SU-DHL-6 (cell line): ENCODE measurements at regions not wholly inside any gene's neighbourhood (a gene's known extent, or its start where the extent isn't known, plus 50 kb on each side); places are given as distances from the start of the nearest gene placed in this dataset.

Source experiments
- H2AFZ ChIP-seq: fragments of 200-600 bp; sonication (generic); 2 replicates; pipeline ENCODE4 v1.6.1; 2014; ENCODE audit warnings: low read depth, mild to moderate bottlenecking, moderate library complexity, mixed read lengths, antibody characterized with exemption, low read length; ENCODE audit not compliant: severe bottlenecking
- H3F3A ChIP-seq: fragments of 200-600 bp; shearing (Covaris generic); 2 replicates; pipeline ENCODE4 v1.6.0; 2016; ENCODE audit warnings: antibody characterized with exemption, mild to moderate bottlenecking; ENCODE audit not compliant: insufficient read depth
- H3K27ac ChIP-seq: fragments of 200-600 bp; sonication (generic); 2 replicates; pipeline ENCODE4 v1.5.1; 2016; ENCODE audit warnings: low read depth, mild to moderate bottlenecking, low read length, moderate library complexity, mixed read lengths
- H3K27me3 ChIP-seq: fragments of 200-600 bp; sonication (generic), shearing (Covaris generic); 2 replicates; pipeline ENCODE4 v1.6.0; 2014; ENCODE audit warnings: mild to moderate bottlenecking, low read length
- H3K36me3 ChIP-seq: fragments of 200-600 bp; sonication (generic); 2 replicates; pipeline ENCODE4 v1.6.1; 2014; ENCODE audit warnings: mild to moderate bottlenecking, low read length, mixed read lengths
- H3K4me2 ChIP-seq: fragments of 300-600, 200-600 bp; shearing (Covaris generic), sonication (generic); 2 replicates; pipeline ENCODE4 v1.6.0; 2014; ENCODE audit warnings: low read length, low read depth, mild to moderate bottlenecking; ENCODE audit not compliant: poor library complexity, severe bottlenecking
- H3K4me3 ChIP-seq: fragments of 200-600 bp; sonication (generic); 2 replicates; pipeline ENCODE4 v1.5.1; 2014; ENCODE audit warnings: antibody characterized with exemption, low read length, mild to moderate bottlenecking, mixed read lengths; ENCODE audit not compliant: insufficient read depth, poor library complexity, severe bottlenecking
- H3K79me2 ChIP-seq: fragments of 200-600 bp; sonication (generic); 2 replicates; pipeline ENCODE4 v1.6.1; 2014; ENCODE audit warnings: mild to moderate bottlenecking, low read length, moderate library complexity; ENCODE audit not compliant: insufficient read depth
- H3K9ac ChIP-seq: fragments of 200-600 bp; sonication (generic); 2 replicates; pipeline ENCODE4 v1.7.0; 2014; ENCODE audit warnings: mild to moderate bottlenecking, low read length
- H3K9me2 ChIP-seq: fragments of 200-600 bp; sonication (generic); replicated peaks from 2 replicates; pipeline ENCODE4 v1.6.1; 2014; ENCODE audit warnings: low read length; ENCODE audit not compliant: insufficient read depth
- H3K9me3 ChIP-seq: fragments of 200-600 bp; sonication (generic); 2 replicates; pipeline ENCODE4 v1.6.1; 2014; ENCODE audit warnings: low read length, mixed read lengths; ENCODE audit not compliant: insufficient read depth
- H4K20me1 ChIP-seq: fragments of 200-600 bp; sonication (generic); 2 replicates; pipeline ENCODE4 v1.6.1; 2014; ENCODE audit warnings: low read depth, mild to moderate bottlenecking, antibody characterized with exemption, low read length, moderate library complexity, mixed read lengths
- CTCF ChIP-seq: fragments of 200-600 bp; sonication (generic); IDR thresholded peaks from one replicate; pipeline ENCODE4 v1.5.1; 2017; ENCODE audit warnings: antibody characterized with exemption, mild to moderate bottlenecking, low read length, moderate library complexity; ENCODE audit not compliant: insufficient read depth, poor library complexity, severe bottlenecking
- EZH2phosphoT487 ChIP-seq: fragments of 200-600 bp; sonication (generic), shearing (Covaris generic); conservative IDR thresholded peaks from 2 replicates; pipeline ENCODE4 v1.6.1; 2018; ENCODE audit warnings: mild to moderate bottlenecking, antibody characterized with exemption, low read length, moderate library complexity, mixed read lengths

- peaks cover 32% of the 10 kb centered on the region for H3F3A ChIP-seq
- H3K27me3 ChIP-seq, result no peaks in the 10 kb centered on the region
- H3K4me3 ChIP-seq, result no peak overlapping the region
- no peaks in the 10 kb centered on the region for H4K20me1 ChIP-seq
- H3K9ac ChIP-seq, result peak overlapping the region; percentile 42
- H3K36me3 ChIP-seq, result no peaks in the 10 kb centered on the region; the same call in 1 of the 2 replicates
- H3K9me2 ChIP-seq, result no peaks in the 10 kb centered on the region
- peaks cover 34% of the 10 kb centered on the region; the same call in 1 of the 2 replicates for H3K79me2 ChIP-seq
- peak overlapping the region; percentile 96 for H3K27ac ChIP-seq
- TF ChIP-seq EZH2phosphoT487, result no peak
- no peak for TF ChIP-seq CTCF
- peak overlapping the region; percentile 73 for H3K4me2 ChIP-seq
- H3K9me3 ChIP-seq, result no peaks in the 10 kb centered on the region
- H2AFZ ChIP-seq, result peak overlapping the region; percentile 2
Measured at GRCh38 chr13:73966331-73966730, 167.9 kb downstream of the KLF12 start.

GRCh38 chr13:73962284-73962683, 171.9 kb downstream of the KLF12 start:
- H3K4me3 ChIP-seq, result no peak overlapping the region
- no peaks in the 10 kb centered on the region for H3K27me3 ChIP-seq
- TF ChIP-seq CTCF (no peak), EZH2phosphoT487 (no peak)
- H2AFZ ChIP-seq, result no peak overlapping the region
- no peaks in the 10 kb centered on the region for H3K9me3 ChIP-seq
- peaks cover 10% of the 10 kb centered on the region for H3F3A ChIP-seq
- H4K20me1 ChIP-seq, result no peaks in the 10 kb centered on the region
- H3K79me2 ChIP-seq, result peaks cover 16% of the 10 kb centered on the region; the same call in 1 of the 2 replicates
- no peaks in the 10 kb centered on the region; the same call in 1 of the 2 replicates for H3K36me3 ChIP-seq
- H3K9me2 ChIP-seq, result no peaks in the 10 kb centered on the region
- no peak overlapping the region for H3K27ac ChIP-seq
- no peak overlapping the region for H3K9ac ChIP-seq
- no peak overlapping the region for H3K4me2 ChIP-seq

- Histone ChIP-seq H3K9ac (no peak overlapping the region), H3K9me2 (no peaks in the 10 kb centered on the region), H3K9me3 (no peaks in the 10 kb centered on the region), H3K79me2 (peaks cover 7% of the 10 kb centered on the region; the same call in 1 of the 2 replicates), H3K27me3 (no peaks in the 10 kb centered on the region), H3F3A (peaks cover 5% of the 10 kb centered on the region; the same call in 1 of the 2 replicates), H3K27ac (no peak overlapping the region), H2AFZ (no peak overlapping the region), H3K4me2 (no peak overlapping the region), H4K20me1 (no peaks in the 10 kb centered on the region), H3K36me3 (no peaks in the 10 kb centered on the region; the same call in 1 of the 2 replicates), H3K4me3 (no peak overlapping the region)
- TF ChIP-seq CTCF, result no peak
- TF ChIP-seq EZH2phosphoT487, result no peak
Measured at GRCh38 chr13:73961181-73961580, 173.0 kb downstream of the KLF12 start.
